SKM-1 (cell line): ENCODE measurements at regions not wholly inside any gene's neighbourhood (a gene's known extent, or its start where the extent isn't known, plus 50 kb on each side); places are given as distances from the start of the nearest gene placed in this dataset.
"Not testable (repeated sequence)": the region's sequence is repeated elsewhere in the genome, so short reads cannot be mapped to it uniquely, and the experiment has no call there.

ENCODE experiments used
- DNase-seq: peaks from one replicate; lab custom pipeline; 2025; ENCODE audit not compliant: unreplicated experiment; lab: John Stamatoyannopoulos, UW

DNA sequence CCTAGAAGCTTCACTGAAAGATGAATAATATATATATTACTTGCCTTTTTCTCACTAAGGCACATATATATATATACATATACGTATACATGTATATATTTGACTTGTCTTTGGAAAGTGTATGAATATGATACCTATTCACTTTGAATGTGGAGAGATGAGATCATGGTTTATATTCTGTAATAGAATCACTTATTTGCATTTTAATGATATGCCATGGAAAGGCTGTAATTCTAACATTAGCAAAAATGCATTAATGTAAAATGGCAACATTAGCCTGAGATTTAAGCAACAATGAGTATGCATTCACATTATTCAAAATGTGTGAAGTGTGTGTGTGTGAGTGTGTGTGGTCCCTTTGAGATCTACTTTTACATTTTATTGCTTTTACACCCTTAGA, 54.5 kb upstream of the PRKD1 start:
- DNase-seq: no peak

DNA sequence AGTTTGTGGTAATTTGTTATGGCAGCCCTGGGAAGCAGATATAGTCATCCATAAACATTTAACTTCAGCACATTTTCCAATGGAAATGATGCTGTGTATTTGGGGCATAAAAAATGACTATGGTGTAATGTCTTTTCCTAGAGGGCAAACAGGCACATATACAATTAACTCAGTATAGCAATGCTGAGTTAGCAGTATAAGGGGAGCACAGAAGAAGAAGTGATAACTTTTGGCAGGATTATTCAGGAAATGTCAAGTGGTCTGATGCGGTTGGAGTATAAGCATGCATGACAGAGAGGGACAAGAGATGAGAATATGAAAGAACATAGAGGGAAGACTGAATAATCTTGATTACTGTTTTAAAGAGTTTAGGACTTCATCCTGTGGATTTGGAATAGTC, 55.3 kb upstream of the PRKD1 start:
- no peak for DNase-seq

DNA sequence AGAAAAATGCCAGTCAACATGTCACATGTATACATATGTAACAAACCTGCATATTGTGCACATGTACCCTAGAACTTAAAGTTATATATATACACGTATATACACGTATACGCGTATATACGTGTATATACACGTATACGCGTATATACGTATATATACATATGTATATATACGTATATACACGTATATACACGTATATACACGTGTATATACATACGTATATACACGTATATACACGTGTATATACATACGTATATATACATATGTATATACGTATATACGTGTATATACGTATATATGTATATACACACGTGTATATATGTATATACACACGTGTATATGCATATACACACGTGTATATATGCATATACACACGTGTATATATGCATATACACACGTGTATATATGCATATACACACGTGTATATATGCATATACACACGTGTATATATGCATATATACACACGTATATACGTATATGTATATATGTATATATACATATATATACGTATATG, 62.8 kb upstream of the PRKD1 start:
- DNase-seq: not testable (repeated sequence)

DNA sequence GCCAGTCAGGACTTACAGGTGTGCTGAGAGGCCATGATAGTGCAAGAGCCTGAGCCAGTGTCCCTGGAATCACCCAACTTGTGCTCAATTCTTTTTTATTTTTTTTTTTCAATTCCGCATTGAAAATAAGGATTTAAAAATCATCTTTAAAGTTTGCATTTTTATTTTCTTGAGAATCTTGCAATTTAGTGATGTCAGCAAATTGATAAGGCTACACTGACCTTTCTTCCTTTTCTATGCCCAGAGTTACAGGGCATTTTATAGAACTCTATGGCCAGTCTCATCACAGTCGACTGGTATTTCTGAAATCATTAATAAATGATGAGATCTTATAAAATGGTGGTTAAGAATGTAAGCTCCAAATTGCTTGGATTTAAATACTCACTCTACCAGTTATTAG, 63.3 kb upstream of the PRKD1 start:
- no peak for DNase-seq

DNA sequence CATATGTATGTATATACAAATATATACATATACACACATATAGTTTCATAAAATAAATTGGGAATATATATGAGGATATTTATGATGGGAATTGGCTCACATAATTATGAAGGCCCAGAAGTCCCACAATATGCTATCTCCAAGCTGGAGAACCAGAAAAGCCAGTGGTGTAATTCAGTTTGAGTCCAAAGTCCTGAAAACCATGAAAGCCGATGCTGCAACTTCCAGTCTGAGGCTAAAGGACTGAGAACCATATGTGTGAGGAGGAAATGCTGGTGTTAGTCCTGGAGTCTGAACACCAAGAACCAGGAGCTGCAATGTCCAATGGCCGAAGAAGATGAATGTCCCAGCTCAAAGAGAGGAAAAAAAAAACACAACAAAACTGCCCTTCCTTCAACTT, 65.5 kb upstream of the PRKD1 start:
- no peak for DNase-seq

DNA sequence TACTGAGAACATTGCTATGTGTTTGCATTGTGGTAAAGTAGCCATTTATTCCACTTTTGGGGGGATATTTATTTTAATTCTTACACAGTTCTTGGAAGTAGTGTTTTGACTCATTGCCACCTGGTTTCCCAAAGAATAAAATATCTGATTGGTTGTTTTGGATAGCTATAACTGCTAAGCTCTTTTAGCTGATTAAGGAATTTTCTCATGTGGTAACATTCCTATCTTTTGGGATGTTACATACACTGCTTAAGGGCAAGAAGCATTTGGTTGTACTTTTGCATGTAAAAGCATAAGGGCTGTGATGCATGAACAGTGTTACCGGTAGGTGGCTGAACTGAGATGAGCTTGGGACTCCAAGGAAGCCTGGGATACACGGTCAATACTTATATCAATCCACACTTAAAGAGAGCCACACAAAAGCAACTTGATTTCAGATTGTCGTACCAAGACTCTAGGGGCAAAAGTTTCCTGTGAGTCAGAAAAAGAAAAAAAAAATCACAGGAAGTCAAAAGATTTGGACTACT, 71.4 kb upstream of the PRKD1 start:
- DNase-seq: no peak

DNA sequence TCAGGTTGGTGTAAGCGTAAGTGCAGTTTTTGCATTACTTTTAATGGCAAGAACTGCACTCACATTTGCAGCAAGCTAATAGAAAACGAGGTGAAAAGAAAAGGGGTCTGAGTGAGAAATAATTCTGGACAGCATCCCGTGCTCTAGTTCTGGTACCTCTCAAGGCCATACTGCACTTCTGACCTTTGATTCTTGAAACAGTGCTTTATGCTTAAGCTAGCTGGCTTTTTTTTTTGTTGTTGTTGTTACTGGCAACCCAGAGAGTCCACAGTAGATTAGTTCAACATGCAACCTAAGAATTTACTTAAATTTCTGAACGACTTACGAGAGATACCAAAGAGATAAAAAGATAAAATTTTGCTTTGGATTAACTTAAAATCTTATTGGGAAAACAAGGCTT, 75.2 kb upstream of the PRKD1 start:
- DNase-seq: no peak

DNA sequence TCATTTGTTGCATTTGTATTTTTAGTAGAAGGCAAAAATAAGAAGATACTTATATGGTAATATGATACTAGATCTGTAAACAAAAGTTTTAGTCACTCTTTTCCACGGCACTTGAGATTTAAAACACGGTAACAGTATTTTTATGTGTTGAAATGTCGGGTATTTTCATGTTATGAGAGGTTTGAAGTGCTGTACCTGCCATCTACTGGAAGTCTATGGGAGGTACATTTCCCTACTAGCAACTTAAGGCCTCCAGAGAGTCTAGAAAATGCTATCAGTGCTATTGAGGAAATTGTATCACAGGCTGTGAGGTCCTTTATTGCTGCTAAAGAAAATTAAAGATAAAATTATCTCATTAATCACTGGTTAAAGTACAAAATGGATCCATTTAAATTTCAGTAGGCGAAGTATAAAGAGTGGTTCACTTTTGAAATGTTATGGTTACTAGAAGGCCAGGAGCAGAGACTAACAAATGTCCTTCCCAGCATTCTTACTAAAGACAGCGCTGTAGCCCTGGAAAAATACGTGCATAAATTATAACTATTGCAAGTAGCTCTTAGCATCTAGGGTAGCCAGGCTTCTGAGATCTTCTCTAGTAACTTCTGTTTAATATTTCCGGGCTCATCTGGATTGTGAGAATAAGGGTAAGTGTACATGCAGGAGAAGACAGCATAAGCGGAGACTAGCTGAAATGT, 77.6 kb upstream of the PRKD1 start:
- DNase-seq: peak; percentile 0

DNA sequence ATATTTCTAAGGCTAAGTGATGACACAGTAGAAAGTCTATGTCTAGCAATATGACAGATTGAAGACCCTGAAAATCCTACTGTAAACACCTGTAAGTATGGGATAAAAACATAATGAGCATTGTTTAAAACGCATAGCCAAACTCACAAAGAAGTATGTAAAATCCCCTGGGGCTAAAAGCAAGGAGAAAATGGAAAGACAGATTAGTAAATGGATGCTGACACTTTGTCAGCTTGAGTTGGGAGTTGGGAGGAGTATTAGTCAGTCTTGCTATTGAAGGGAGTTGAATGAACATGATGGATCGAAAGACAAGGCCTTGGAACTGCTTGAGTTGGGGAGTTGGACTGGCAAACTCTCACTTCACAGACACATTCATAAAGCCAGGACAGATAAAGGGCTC, 79.0 kb upstream of the PRKD1 start:
- no peak for DNase-seq

DNA sequence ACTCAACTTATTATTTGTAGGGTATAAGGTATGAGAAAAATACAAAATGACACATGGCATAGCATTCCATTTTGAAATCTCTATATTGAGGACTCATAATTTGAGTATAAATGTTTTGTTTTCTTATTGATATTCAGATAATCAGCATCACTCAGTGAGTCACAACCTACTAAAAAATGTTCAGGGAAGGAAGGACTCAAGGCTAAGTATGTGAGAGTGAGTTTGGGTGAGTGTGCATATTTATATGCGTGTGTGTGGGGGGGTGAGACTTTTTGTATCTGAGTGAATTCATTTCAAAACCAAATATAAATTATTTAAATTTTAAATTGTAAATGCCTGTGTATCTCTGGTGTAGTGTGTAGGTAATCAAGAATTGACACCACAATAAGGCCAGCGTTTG, 87.8 kb upstream of the PRKD1 start:
- no peak for DNase-seq

DNA sequence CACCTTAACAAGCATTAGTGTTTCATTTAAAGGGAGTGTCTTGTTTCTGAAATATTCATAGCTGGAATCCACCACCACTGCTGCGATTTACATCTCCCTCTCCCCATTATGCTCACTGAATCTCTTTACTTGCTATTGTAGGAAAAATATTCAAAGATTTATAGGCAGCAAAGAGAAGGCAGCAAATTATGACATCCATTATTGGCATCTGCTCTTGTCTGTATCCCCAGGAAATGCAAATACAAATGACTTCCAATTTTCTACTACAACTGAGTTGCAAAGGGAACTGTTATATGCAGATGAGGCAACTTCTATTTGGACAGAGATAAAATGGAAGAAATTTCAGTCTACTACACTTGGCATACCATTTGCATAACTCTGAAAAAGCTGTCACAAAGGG, 88.4 kb upstream of the PRKD1 start:
- DNase-seq: no peak

DNA sequence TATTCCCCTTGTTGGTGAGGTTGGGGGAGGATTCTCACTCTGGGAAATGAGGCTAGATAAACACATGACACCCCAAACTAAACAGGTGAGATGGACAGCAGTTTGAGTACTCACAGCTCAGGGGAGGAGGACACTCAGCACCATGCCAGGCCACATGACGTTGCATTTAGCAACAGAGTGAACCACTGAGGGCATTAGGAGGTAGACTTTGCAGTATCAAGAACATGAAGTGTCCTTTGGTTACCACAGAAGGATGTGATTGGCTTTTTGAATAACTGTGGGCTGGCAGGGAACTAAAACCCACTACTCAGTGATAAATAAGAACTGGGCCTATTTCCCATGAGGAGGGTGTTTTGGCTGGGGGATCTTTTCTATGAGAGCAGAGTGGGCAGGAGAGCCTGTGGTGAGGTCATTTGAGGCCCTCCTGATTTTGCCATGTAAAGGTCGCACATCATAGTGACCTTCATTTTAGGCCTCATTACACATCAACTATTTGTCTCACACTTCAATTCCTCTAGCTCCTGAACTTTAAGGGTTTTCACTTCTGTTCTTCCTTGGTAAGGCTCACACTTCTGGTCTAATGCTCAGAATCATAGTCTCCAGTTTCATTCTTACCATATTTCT, 89.8 kb upstream of the PRKD1 start:
- no peak for DNase-seq

DNA sequence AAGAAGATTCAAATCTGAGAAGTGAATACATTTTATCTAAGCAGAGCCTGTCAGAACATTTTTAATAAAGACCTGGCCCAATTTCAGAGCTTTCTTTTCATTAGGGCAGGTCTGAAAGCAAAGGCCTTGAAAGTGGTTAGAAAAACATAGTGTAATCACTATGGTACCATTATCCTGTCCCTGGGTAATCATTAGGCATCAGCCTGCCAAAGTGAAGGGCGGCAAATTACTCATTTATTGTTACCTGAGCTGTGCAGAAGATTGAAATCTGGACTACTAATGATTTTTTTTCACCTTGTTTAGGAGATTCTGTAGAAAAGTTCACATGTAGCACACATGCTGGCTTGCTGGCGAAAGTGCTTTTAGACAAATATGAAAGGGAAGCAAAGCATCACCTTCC, 92.6 kb upstream of the PRKD1 start:
- no peak for DNase-seq

DNA sequence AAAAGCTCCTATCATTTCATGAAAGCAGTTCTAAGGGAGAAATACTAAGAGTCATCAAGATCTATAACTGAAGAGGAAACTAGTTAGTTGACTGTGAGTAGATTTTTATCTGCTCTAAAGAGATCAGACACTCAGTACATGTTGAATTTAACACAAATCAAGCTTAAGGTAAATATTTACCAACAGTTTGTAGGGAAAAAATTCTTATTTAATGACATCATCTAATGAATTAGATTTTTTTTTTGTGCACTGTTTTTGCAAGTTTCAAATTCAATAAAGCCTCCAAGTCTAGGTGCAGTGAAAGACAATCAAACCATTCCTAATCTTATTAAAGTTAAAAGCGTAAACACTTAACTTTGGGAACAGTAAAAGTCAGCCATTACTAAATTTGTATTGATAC, 93.0 kb upstream of the PRKD1 start:
- no peak for DNase-seq

DNA sequence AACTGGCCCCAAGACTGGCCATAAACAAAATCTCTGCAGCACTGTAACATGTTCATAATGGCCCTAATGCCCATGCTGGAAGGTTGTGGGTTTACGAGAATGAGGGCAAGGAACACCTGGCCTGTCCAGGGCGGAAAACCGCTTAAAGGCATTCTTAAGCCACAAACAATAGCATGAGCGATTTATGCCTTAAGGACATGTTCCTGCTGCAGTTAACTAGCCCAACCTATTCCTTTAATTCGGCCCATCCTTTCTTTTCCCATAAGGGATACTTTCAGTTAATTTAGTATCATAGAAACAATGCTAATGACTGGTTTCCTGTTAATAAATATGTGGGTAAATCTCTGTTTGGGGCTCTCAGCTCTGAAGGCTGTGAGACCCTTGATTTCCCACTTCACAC, 95.7 kb upstream of the PRKD1 start:
- not testable (repeated sequence) for DNase-seq

DNA sequence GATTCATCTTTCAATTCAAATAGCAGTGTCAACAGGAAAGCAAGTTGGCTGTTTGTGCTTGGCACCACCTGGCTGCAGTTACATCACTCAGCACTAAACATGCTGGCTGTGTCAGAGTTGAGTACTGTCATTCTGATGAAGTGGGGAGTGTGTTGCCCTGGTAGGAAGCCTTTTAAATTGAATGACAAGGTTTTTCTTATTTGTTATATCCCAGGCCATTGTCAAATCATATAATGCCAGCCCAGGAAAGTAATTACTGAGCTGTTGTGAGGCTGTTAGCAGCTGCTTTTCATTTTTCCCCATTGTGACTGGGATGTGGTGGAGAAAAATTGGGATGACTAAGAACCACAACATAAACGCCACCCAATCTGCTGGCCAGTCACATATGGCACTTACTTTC, 106.5 kb upstream of the PRKD1 start:
- no peak for DNase-seq

DNA sequence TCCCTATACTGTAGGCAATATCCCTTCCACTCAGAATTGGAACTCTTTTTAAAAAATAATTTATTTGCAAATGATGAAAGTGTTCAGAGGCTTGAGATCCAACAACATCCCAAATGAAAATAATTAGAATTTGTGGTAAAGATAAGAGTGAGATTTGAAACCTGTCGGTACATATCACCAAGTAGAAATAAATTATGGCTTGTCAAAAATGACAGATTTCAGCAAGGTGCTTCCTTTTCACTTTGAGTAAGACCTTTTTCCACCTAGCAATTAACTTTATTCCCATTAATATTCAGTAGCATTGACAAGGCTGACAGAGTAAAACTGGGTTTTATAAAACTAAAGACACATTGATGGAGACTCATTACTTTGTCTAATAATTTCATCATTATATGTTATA, 107.7 kb upstream of the PRKD1 start:
- DNase-seq: no peak

DNA sequence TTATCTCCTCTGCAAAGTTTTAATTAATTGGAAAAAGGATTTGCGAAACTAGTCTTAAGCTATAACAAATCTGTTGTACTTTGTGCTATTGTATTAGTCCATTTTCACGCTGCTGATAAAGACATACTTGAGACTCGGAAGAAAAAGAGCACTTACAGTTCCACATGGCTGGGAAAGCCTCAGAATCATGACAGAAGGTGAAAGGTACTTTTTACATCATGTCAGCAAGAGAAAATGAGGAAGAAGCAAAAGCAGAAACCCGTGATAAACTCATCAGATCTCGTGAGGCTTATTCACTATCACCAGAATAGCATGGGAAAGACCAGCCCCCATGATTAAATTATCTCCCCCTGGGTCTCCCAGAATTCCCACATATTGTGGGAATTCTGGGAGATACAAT, 118.1 kb upstream of the PRKD1 start:
- no peak for DNase-seq

DNA sequence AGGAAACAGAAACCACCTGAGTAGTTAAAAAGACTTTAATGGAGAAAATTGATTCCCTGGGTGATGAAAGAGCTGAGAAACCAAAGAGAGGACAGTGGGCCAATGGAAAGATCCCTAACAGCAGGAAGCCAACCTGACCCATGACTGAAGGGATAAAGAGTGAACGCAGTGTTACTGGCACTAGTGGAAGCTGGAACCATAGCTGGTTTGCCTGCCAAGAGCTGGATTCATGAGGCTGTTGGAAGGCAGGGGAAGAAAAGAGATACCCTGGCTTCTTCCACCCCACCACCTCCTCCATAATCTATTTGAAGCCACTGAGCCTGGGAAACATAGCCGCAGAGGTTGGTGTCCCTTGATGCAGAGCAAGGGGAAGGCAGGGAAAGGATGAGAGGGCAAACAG, 125.5 kb upstream of the PRKD1 start:
- no peak for DNase-seq

DNA sequence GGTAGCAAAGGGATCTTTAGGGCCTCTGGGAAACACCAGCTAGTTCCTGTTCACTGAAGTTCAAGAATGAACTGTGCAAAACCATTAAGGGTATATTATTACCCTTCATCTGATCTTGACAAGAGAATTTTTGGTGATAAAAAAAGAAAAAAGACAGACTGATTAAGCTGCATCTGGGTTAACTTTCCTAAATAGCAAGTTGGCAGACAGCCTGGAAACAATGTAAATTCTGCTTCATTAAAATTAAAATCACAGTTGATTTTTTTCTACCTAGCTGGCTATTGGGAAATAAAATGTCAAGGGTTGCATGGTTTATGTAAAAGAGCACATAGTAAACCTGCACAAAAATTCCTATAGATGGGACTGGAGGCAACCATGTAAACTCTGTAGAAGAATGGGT, 126.6 kb upstream of the PRKD1 start:
- DNase-seq: no peak

DNA sequence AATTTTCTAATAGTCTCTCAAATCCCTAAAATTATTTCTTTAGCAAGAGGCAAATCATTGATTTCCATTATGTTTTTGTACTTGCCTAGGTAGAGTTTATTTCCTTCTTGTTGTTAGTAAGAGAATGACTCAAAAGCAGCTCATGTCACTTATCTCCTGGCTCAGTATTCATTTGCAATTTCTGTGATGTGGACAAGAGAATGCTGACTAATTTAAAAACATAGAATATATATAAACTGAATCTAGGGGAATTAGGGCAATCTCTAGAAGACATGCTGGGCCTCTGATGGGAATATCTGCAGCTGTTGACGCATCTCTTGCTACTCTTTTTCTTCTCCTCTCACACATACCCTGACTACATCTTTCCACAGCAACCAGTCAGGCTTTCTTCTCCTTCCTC, 130.8 kb upstream of the PRKD1 start:
- no peak for DNase-seq

DNA sequence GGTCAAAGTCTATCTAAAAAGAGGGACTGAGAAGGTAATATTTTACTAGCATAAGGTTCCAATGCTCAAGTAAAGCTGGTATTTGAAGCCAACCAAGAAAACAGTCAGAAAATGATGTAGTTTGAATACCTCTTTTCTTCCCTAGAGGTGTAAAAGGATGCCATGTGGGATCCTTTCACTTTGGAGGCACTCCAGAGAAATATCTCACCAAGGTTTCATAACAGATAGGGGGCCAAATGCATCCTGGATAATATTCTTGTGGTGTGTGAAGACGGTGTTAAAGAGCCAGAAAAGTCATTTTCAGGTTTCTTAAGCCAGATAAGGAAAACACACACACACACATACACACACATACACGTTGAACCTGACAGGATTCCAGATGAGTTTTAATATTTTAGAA, 136.1 kb upstream of the PRKD1 start:
- DNase-seq: no peak

DNA sequence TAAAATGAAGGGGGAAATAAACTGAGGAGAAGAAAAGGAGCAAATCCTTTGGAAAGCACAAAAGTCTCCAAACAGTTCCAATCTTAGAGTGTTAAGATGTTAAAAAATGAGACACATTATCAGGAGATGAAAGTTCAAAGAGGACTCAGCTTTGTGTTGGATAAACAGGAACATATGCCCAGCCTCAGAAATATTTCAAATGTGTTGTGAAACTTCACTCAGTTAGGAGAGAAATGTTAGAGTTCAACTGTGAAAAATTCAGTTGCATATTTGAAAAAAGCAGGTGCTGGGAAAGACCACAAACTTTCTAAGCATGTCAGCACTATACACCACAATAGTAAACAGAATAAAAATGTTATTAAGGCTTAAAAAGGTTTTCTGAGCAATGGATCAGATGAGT, 136.8 kb upstream of the PRKD1 start:
- DNase-seq: no peak
